Hematopoietic multipotent progenitor cell treated with erythropoietin and hydrocortisone succinate and interleukin-3 and kit ligand, for 17 days (in vitro differentiated cells): ENCODE measurements at regions not wholly inside any gene's neighbourhood (a gene's known extent, or its start where the extent isn't known, plus 50 kb on each side); places are given as distances from the start of the nearest gene placed in this dataset.

Experiments
- DNase-seq: peaks from one replicate; pipeline ENCODE4 v3.0.0-alpha.2; 2015; ENCODE audit warnings: low spot score

GRCh38 chr22:27507935-27508526 lies 293.5 kb downstream of the MN1 start:
- DNase-seq: no peak

GRCh38 chr22:27509132-27509920 lies 292.2 kb downstream of the MN1 start:
- no peak for DNase-seq

GRCh38 chr22:27510024-27510423 lies 291.5 kb downstream of the MN1 start:
- DNase-seq: no peak

DNA sequence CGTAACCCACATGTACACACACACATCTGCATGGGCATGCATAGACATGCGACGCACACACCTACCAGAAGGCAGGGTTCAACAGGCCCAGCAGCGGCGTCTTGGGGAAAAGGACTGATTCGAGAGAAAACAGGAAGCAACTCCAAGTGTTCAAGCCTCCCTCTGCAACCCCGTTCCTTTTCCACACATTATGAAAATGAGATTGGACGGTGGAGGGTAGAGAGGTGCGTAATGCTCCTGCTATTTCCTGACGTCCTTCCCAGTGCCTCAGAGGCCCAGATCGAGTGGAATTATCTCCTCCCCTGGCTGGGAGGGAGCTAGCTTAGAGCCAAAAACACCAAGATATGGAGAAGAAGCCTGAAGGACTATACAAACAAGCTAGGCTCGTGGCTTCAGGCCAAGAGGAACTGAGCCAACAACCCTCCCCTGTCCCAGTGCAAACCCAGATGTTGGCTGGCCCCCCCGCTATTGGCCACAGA lies 289.2 kb downstream of the MN1 start:
- DNase-seq: no peak

- no peak for DNase-seq
Measured at GRCh38 chr22:27513021-27513420, 288.5 kb downstream of the MN1 start.

DNA sequence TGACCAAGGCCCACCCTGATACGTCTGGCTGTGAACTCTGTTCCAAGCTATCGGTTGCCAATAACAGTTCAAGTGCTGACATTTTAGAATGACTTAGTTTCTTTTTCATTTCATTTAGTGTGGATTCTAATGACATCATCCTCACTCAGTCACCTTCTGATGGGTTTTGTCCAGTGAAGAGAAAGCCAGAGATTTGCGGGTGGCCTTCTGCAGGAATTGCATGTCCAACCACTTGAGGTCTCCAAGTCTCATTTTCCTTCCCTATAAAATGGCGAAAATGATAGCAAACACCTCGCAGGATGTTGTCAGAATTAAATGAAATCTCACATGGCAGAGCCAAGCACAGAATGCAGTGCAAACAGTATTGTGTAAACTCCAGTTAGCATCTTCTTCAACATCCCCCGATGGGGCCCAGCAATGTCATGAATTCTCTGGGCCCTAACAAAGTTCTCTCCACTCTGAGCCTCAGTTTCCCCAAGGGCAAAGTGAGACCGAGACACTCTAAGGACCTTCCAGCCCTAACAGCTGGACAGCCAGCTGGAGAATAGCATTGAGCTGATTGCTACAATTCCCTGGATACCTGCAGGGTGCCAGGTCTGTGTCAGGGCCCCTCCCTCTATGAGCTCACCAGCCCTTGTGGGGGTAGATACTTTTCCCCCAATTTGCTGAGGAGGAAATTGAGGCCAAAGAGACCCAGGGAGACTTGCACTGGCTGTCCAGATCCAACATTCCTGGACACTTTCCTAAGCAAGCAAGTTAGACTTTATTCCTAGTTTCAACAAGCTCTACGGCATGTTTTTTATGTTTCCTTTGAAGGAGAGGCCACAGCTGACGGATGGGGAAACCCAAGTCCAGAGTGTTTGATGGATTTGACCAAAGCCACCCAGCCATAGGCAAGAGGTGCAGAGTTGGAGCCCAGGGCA lies 286.7 kb downstream of the MN1 start:
- no peak for DNase-seq

GRCh38 chr22:27517361-27518155 lies 284.0 kb downstream of the MN1 start:
- no peak for DNase-seq

GRCh38 chr22:27518531-27519340 lies 282.8 kb downstream of the MN1 start:
- no peak for DNase-seq

GRCh38 chr22:27523711-27524110 lies 277.8 kb downstream of the MN1 start:
- no peak for DNase-seq

- DNase-seq: no peak
Measured at GRCh38 chr22:27525711-27526110, 275.8 kb downstream of the MN1 start.

DNA sequence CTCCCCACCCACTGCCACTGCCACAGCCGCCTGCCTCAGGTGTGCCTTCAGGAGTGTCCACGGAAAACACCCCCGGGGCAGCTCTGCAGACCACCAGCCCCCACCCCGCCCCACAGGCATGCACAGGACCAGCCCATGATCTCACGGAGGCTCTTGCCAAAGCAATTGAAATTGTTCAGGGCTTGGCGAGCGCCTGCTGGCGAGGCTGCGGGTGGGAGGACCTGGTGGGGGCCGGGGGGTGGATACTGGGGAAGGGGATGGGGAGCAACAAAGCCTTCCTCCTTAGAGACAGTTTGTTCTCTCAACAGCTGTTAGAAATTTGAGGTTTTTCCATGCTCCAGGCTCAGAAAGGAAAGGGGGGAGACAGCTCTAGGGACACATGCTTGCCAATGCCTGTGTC lies 274.7 kb downstream of the MN1 start:
- no peak for DNase-seq

DNA sequence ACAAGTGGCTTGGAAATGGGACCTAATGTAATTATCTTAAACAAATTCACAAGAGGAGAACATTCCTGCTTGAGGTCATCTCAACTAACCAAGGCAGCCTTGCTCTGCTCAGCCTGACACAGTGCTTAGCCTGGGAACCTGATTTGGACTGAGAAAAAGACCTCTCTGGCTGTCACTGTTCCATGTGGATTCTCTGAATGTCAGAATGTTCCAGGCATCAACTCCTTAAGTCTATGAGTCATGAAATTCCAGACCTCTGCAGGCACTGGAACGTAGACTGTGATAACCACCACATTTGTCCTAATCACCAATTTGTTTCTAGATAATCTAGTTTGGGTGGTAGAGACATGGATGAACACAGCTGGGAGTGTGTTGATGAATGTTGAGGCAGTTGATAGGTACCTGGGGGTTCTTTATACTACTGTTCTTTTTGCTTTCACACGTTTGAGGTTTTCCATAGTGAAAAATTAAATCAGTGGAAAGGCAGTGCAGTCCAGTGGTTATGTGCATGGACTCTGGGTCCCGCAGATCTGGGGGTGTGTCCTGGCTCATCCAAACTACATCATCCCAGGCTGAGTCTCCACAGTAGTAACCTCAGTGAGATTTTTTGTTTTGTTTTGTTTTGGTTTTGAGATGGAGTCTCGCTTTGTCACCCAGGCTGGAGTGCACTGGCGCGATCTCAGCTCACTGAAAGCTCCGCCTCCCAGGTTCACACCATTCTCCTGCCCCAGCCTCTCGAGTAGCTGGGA lies 269.6 kb downstream of the MN1 start:
- no peak for DNase-seq

DNA sequence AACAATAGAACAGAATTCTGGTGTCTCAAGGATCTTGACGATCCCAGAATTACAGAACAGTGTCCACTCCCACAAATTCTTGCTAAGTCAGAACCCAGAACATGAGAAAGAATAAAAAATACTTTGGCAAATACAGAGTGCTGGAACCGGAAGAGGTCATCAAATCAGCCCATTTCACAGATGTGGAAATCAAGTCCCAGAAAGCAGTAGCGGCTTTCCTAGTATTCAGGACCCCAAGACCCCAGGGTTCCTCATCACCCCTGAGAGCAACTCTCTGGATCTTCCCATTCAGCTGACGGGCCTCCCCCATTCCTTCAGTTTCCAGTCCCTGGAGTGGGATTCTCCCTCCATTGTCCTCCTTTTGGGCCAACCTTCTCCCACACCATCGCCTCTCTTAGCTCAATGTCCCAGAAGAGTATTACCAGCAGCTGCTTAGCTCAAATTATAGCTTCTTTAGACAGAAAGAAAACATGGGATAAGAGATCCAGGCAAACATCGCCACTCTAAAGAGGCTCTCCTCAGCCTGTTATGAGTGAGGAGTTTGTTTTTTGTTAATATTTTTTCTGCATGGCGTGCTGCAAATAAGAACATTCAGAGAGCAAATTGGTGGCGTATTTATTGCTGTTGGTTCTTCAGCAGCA lies 268.3 kb downstream of the MN1 start:
- DNase-seq: no peak

- DNase-seq: no peak
Measured at GRCh38 chr22:27534720-27535125, 266.8 kb downstream of the MN1 start.

- no peak for DNase-seq
Measured at GRCh38 chr22:27535452-27535851, 266.1 kb downstream of the MN1 start.

DNA sequence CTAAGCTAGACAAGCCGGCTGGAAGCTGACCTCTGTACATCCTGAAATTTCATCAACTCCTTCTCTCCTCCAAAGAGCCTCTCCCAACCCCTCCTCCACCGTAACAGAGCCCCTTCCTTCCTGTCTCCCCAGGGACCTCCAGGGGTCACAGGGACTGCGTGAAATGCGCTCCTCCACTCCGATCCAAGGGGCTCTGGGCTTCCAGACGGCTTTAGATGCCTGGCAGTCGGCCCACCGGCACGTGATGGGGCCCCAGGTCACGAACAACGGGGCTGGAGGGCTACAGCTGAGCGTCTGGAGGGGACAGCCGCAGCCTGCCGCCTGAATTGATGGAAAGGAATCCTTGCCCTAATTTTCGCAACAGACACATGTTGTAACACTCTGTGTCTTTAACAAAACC lies 264.1 kb downstream of the MN1 start:
- no peak for DNase-seq

- no peak for DNase-seq
Measured at GRCh38 chr22:27538666-27539065, 262.9 kb downstream of the MN1 start.

DNA sequence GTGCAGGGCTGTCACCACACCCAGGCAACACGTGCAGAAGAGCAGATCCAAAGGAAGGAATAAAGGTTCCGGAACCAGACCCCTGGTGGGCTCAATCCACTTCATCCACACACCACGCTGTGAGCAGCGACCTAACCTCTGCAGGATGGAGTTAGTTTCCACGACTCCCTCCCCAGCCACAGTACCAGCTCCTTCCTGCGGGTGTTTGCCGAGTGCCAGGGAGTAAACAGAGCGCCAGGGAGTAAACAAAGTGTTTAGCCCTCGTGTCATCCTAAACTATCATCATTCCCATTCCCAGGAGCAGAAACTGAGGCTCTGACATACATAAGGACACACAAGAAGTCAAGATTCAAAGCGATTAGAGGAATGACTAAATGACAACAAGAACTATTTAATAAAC lies 261.3 kb downstream of the MN1 start:
- no peak for DNase-seq

DNA sequence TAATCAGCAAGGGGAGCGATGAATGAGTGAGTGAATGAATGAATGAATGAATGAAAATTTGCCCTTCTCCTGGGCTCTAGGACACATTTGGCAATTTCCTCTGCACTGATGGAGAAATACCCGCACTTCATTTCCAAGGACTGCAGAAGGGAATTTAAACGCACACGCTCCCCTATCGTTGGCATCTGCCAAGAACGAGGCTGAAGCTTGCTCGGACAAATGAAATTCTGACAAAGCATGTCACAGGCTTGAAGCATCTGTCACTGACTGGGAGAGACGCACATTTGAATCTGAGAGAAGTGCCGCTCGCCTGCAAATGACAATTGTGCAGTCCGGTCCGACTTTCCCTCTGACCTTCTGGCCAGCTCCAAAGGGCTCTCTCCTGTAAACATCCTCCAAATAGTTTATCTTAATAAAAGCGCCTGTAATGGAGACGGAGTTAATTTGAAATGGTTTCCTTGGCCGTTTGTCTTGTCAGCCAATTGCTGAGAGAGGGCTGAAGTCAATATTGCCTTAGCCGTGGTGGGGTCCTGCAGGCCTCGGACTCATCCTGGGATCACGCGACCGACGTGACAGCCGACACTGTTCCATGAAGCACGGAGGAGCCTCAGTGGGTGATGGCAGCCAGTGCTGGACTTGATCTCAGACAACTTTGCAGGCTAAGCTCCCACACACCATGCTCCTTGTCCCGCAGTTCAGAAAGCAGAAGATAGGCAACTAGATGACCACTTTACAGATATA lies 260.7 kb downstream of the MN1 start:
- no peak for DNase-seq
